ENCODE measurements at regions not wholly inside any gene's neighbourhood (a gene's known extent, or its start where the extent isn't known, plus 50 kb on each side); places are given as distances from the start of the nearest gene placed in this dataset.

GRCh38 chr7:118758582-118758981, 534.1 kb downstream of the ANKRD7 start:
- no peak for DNase-seq (ENCODE audit: extremely low spot score in 2 of 2)
- H3K36me3 ChIP-seq, result no peaks in the 10 kb centered on the region
- TF ChIP-seq POLR2AphosphoS5 (IDR thresholded peaks at IDR 0.05; ENCODE audit: insufficient read depth in 1 of 2, low read depth in 1 of 2), result peak in 1 of 2 donors; percentile 63
- no peak for TF ChIP-seq CTCF (IDR thresholded peaks at IDR 0.05)
- no peaks in the 10 kb centered on the region for H3K27me3 ChIP-seq
- H3K9me3 ChIP-seq, result no peaks in the 10 kb centered on the region
- H3K4me1 ChIP-seq, result peaks cover 7% of the 10 kb centered on the region
- H3K27ac ChIP-seq, result no peak overlapping the region
- intact Hi-C loops (cut with DNase I), result no loop called here
- no peak overlapping the region for H3K4me3 ChIP-seq

GRCh38 chr7:118759921-118760320, 535.4 kb downstream of the ANKRD7 start:
- Histone ChIP-seq H3K36me3 (no peaks in the 10 kb centered on the region), H3K27ac (no peak overlapping the region), H3K27me3 (no peaks in the 10 kb centered on the region), H3K9me3 (no peaks in the 10 kb centered on the region), H3K4me3 (no peak overlapping the region), H3K4me1 (peaks cover 7% of the 10 kb centered on the region)
- TF ChIP-seq POLR2AphosphoS5 (IDR thresholded peaks at IDR 0.05; ENCODE audit: insufficient read depth in 1 of 2, low read depth in 1 of 2) (no peak), CTCF (IDR thresholded peaks at IDR 0.05) (no peak), POLR2A (IDR thresholded peaks at IDR 0.05) (no peak)
- DNase-seq (ENCODE audit: extremely low spot score in 2 of 2), result no peak
- intact Hi-C loops (cut with DNase I), result no loop called here

GRCh38 chr7:118762451-118762850, 537.9 kb downstream of the ANKRD7 start:
- H3K9me3 ChIP-seq, result no peaks in the 10 kb centered on the region
- H3K27me3 ChIP-seq, result no peaks in the 10 kb centered on the region
- no peaks in the 10 kb centered on the region for H3K4me1 ChIP-seq
- H3K4me3 ChIP-seq, result no peak overlapping the region
- H3K36me3 ChIP-seq, result no peaks in the 10 kb centered on the region
- intact Hi-C loops (cut with DNase I), result no loop called here
- H3K27ac ChIP-seq, result no peak overlapping the region
- TF ChIP-seq CTCF (IDR thresholded peaks at IDR 0.05), result no peak
- TF ChIP-seq POLR2AphosphoS5 (IDR thresholded peaks at IDR 0.05; ENCODE audit: insufficient read depth in 1 of 2, low read depth in 1 of 2), result no peak
- no peak for TF ChIP-seq POLR2A (IDR thresholded peaks at IDR 0.05)
- DNase-seq (ENCODE audit: extremely low spot score in 2 of 2), result no peak

- intact Hi-C loops (cut with DNase I), result no loop called here
- TF ChIP-seq POLR2AphosphoS5 (IDR thresholded peaks at IDR 0.05; ENCODE audit: insufficient read depth in 1 of 2, low read depth in 1 of 2) (no peak), CTCF (IDR thresholded peaks at IDR 0.05) (no peak), POLR2A (IDR thresholded peaks at IDR 0.05) (no peak)
- no peak overlapping the region for H3K27ac ChIP-seq
Observed at GRCh38 chr7:118764221-118764620, 539.7 kb downstream of the ANKRD7 start.

GRCh38 chr7:118771672-118772071, 547.2 kb downstream of the ANKRD7 start:
- no peak for TF ChIP-seq CTCF (IDR thresholded peaks at IDR 0.05)
- no peak for TF ChIP-seq POLR2AphosphoS5 (IDR thresholded peaks at IDR 0.05; ENCODE audit: insufficient read depth in 1 of 2, low read depth in 1 of 2)
- TF ChIP-seq POLR2A (IDR thresholded peaks at IDR 0.05), result no peak
- no peak for DNase-seq (ENCODE audit: extremely low spot score in 2 of 2)
- Histone ChIP-seq H3K9me3 (no peaks in the 10 kb centered on the region), H3K27me3 (no peaks in the 10 kb centered on the region), H3K27ac (no peak overlapping the region), H3K4me3 (no peak overlapping the region), H3K4me1 (no peaks in the 10 kb centered on the region), H3K36me3 (no peaks in the 10 kb centered on the region)
- intact Hi-C loops (cut with DNase I), result no loop called here

More at GRCh38 chr7:118764221-118764620, 539.7 kb downstream of the ANKRD7 start:
- no peak overlapping the region for H3K4me3 ChIP-seq
- no peaks in the 10 kb centered on the region for H3K4me1 ChIP-seq
- DNase-seq (ENCODE audit: extremely low spot score in 2 of 2), result no peak
- no peaks in the 10 kb centered on the region for H3K27me3 ChIP-seq
- no peaks in the 10 kb centered on the region for H3K36me3 ChIP-seq
- no peaks in the 10 kb centered on the region for H3K9me3 ChIP-seq

Data from vagina (tissue), 2 donors.